Esophagus muscularis mucosa (tissue), 4 donors: ENCODE measurements at regions not wholly inside any gene's neighbourhood (a gene's known extent, or its start where the extent isn't known, plus 50 kb on each side); places are given as distances from the start of the nearest gene placed in this dataset.

Experiments
- DNase-seq: peaks from one replicate; pipeline ENCODE4 v3.0.0-alpha.2; 2017; ENCODE audit errors: extremely low spot score
- H3K27ac ChIP-seq, 4 donors: fragments of 200-600 bp; sonication (generic); replicated peaks in 1 of 4; 1 replicate in 3 of 4; 2 replicates in 1 of 4; pipeline ENCODE4 v1.5.1; 2016 to 2019; ENCODE audit warnings: mild to moderate bottlenecking in 1 of 4
- H3K27me3 ChIP-seq, 4 donors: fragments of 200-600 bp; sonication (generic); one replicate each; pipeline versions ENCODE4 v1.5.1 to v1.6.0; 2016 to 2019
- H3K36me3 ChIP-seq, 4 donors: fragments of 200-600 bp; sonication (generic); one replicate each; pipeline ENCODE4 v1.5.1; 2016 to 2019
- H3K4me1 ChIP-seq, 4 donors: fragments of 200-600 bp; sonication (generic); one replicate each; pipeline ENCODE4 v1.5.1; 2016 to 2019
- H3K4me3 ChIP-seq, 4 donors: fragments of 200-600 bp; sonication (generic); 1 replicate in 2 of 4; 2 replicates in 2 of 4; pipeline ENCODE4 v1.5.1; 2016 to 2019; ENCODE audit warnings: mild to moderate bottlenecking in 4 of 4, moderate library complexity in 1 of 4
- H3K9me3 ChIP-seq, 4 donors: fragments of 200-600 bp; sonication (generic); 1 replicate in 3 of 4; 2 replicates in 1 of 4; pipeline ENCODE4 v1.5.1; 2016 to 2019
- CTCF ChIP-seq, 3 experiments: fragments of 200-600 bp in 2 of 3; fragments of 450-650 bp in 1 of 3; sonication (generic) in 2 of 3; IDR thresholded peaks; one replicate each; pipeline ENCODE4 v1.5.1; 2017 to 2019; ENCODE audit warnings: antibody characterized with exemption in 3 of 3, mild to moderate bottlenecking in 2 of 3, moderate library complexity in 1 of 3
- EP300 ChIP-seq: sonication (generic); formaldehyde crosslinking; IDR thresholded peaks from one replicate; pipeline ENCODE4 v1.6.1; 2017; ENCODE audit warnings: antibody characterized with exemption
- POLR2A ChIP-seq: fragments of 450-650 bp; IDR thresholded peaks from one replicate; pipeline ENCODE4 v1.6.1; 2017; ENCODE audit warnings: antibody characterized with exemption, moderate library complexity, mild to moderate bottlenecking, low read depth
- POLR2AphosphoS5 ChIP-seq, 2 donors: sonication (generic); formaldehyde crosslinking; IDR thresholded peaks; one replicate each; pipeline ENCODE4 v1.6.1; 2017; ENCODE audit warnings: antibody characterized with exemption in 2 of 2
- WGBS: methylation state at CpG from one replicate; pipeline ENCODE4 v1.1.5; 2018; 5-methylcytosine and 5-hydroxymethylcytosine counted together
- intact Hi-C: fragments of 100-400 bp; cut with DNase I; formaldehyde crosslinking; loops from one replicate; pipeline ENCODE4 v1.15.1; 2023

- H3K27me3 ChIP-seq = no peaks in the 10 kb centered on the region
- H3K9me3 ChIP-seq = no peaks in the 10 kb centered on the region
- intact Hi-C loops = no loop called here
Measured at GRCh38 chr1:88013485-88013884, 670.6 kb upstream of the PKN2 start.

GRCh38 chr1:88014131-88014530, 669.9 kb upstream of the PKN2 start:
- Histone ChIP-seq H3K9me3 (no peaks in the 10 kb centered on the region), H3K27ac (no peak overlapping the region), H3K4me3 (no peak overlapping the region), H3K36me3 (no peaks in the 10 kb centered on the region), H3K27me3 (no peaks in the 10 kb centered on the region), H3K4me1 (no peaks in the 10 kb centered on the region)
- 79% methylated on average over 3 of the region's 3 CpGs for WGBS
- TF ChIP-seq EP300 = no peak
- TF ChIP-seq POLR2A = no peak
- TF ChIP-seq CTCF (IDR thresholded peaks at IDR 0.05) = no peak
- DNase-seq = no peak
- intact Hi-C loops = no loop called here

More at GRCh38 chr1:88013485-88013884, 670.6 kb upstream of the PKN2 start:
- Histone ChIP-seq H3K4me1 (no peaks in the 10 kb centered on the region), H3K4me3 (no peak overlapping the region), H3K36me3 (no peaks in the 10 kb centered on the region), H3K27ac (no peak overlapping the region)
- TF ChIP-seq POLR2A (no peak), CTCF (IDR thresholded peaks at IDR 0.05) (no peak), POLR2AphosphoS5 (IDR thresholded peaks at IDR 0.05) (no peak), EP300 (no peak)
- DNase-seq = no peak

GRCh38 chr1:88016947-88017346, 667.1 kb upstream of the PKN2 start:
- no peaks in the 10 kb centered on the region for H3K4me1 ChIP-seq
- no peaks in the 10 kb centered on the region for H3K27me3 ChIP-seq
- no peak overlapping the region for H3K4me3 ChIP-seq
- H3K27ac ChIP-seq = no peak overlapping the region
- no peaks in the 10 kb centered on the region for H3K36me3 ChIP-seq
- 74% methylated on average over 3 of the region's 3 CpGs for WGBS
- DNase-seq = no peak
- TF ChIP-seq EP300 (no peak), CTCF (IDR thresholded peaks at IDR 0.05) (no peak), POLR2AphosphoS5 (IDR thresholded peaks at IDR 0.05) (no peak), POLR2A (no peak)
- no peaks in the 10 kb centered on the region for H3K9me3 ChIP-seq
- intact Hi-C loops = no loop called here

- DNase-seq = no peak
- 7% methylated on average over 1 of the region's 1 CpG for WGBS
- intact Hi-C loops = no loop called here
- H3K4me1 ChIP-seq = no peaks in the 10 kb centered on the region
- no peaks in the 10 kb centered on the region for H3K27me3 ChIP-seq
- H3K4me3 ChIP-seq = no peak overlapping the region
- no peak overlapping the region for H3K27ac ChIP-seq
- TF ChIP-seq POLR2A (no peak), EP300 (no peak), CTCF (IDR thresholded peaks at IDR 0.05) (no peak), POLR2AphosphoS5 (IDR thresholded peaks at IDR 0.05) (no peak)
- H3K36me3 ChIP-seq = no peaks in the 10 kb centered on the region
- no peaks in the 10 kb centered on the region for H3K9me3 ChIP-seq
Measured at GRCh38 chr1:88021529-88021928, 662.5 kb upstream of the PKN2 start.

GRCh38 chr1:88022516-88022915, 661.6 kb upstream of the PKN2 start:
- Histone ChIP-seq H3K27me3 (no peaks in the 10 kb centered on the region), H3K4me3 (no peak overlapping the region), H3K27ac (no peak overlapping the region), H3K4me1 (no peaks in the 10 kb centered on the region), H3K9me3 (no peaks in the 10 kb centered on the region), H3K36me3 (no peaks in the 10 kb centered on the region)
- no peak for DNase-seq
- intact Hi-C loops = no loop called here
- TF ChIP-seq EP300 (no peak), POLR2A (no peak), CTCF (IDR thresholded peaks at IDR 0.05) (no peak), POLR2AphosphoS5 (IDR thresholded peaks at IDR 0.05) (no peak)
- WGBS = 78% methylated on average over 4 of the region's 4 CpGs
